Testis (tissue), 2 donors: ENCODE measurements at regions not wholly inside any gene's neighbourhood (a gene's known extent, or its start where the extent isn't known, plus 50 kb on each side); places are given as distances from the start of the nearest gene placed in this dataset.

ENCODE experiments used
- DNase-seq: peaks from one replicate; pipeline ENCODE4 v3.0.0-alpha.2; 2019
- H3K27ac ChIP-seq, 2 donors: fragments of 200-600 bp; sonication (generic); one replicate each; pipeline ENCODE4 v1.5.1; 2019
- H3K27me3 ChIP-seq: fragments of 200-600 bp; sonication (generic); one replicate; pipeline ENCODE4 v1.5.1; 2019
- H3K36me3 ChIP-seq: fragments of 200-600 bp; sonication (generic); one replicate; pipeline ENCODE4 v1.5.1; 2017; ENCODE audit warnings: low read depth; ENCODE audit errors: missing control alignments
- H3K4me1 ChIP-seq: fragments of 200-600 bp; sonication (generic); one replicate; pipeline ENCODE4 v1.5.1; 2019
- H3K4me3 ChIP-seq, 2 donors: fragments of 200-600 bp; sonication (generic); one replicate each; pipeline ENCODE4 v1.5.1; 2017 to 2019
- H3K9me3 ChIP-seq: fragments of 200-600 bp; sonication (generic); one replicate; pipeline ENCODE4 v1.5.1; 2017
- POLR2A ChIP-seq: fragments of 450-650 bp; IDR thresholded peaks from one replicate; pipeline ENCODE4 v1.6.1; 2017; ENCODE audit warnings: antibody characterized with exemption, mild to moderate bottlenecking, moderate library complexity
- WGBS, 2 donors: methylation state at CpG; one replicate each; pipeline ENCODE4 v1.1.5; 2018; 5-methylcytosine and 5-hydroxymethylcytosine counted together
- intact Hi-C: fragments of 100-400 bp; cut with DNase I; formaldehyde crosslinking; loops from one replicate; pipeline ENCODE4 v1.15.1; 2023; ENCODE audit warnings: low total_unique reads
- TF ChIP-seq, protein P1 (sequence below), 3 experiments: fragments of 450-650 bp in 2 of 3; fragments of 200-600 bp in 1 of 3; sonication (generic) in 1 of 3; IDR thresholded peaks; one replicate each; pipeline ENCODE4 v1.5.1; 2016 to 2019; ENCODE audit warnings: antibody characterized with exemption in 3 of 3, mild to moderate bottlenecking in 2 of 3, moderate library complexity in 1 of 3

DNA sequence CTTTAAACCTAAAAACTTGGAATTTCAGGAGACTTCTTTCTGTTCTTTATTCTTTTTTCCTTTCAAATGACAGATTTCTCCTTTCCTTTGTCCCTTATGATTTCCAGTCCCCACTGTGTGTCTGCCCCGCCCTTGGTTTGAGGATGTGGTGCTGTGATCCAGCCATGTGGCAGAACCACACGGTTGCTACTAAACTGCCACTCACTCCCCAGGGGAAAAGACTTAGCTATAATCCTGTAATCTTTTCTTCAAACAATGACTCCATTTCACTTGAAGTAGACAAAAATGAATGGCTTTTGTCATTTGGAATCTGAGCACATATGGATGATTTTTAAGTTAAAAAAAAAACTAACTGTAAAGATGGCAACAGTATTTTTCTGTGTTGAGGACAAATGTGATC is 76.2 kb upstream of the STAM2 start:
- H3K4me3 ChIP-seq, result no peak overlapping the region
- H3K27me3 ChIP-seq, result no peaks in the 10 kb centered on the region
- H3K9me3 ChIP-seq, result no peaks in the 10 kb centered on the region
- TF ChIP-seq, protein P1, sequence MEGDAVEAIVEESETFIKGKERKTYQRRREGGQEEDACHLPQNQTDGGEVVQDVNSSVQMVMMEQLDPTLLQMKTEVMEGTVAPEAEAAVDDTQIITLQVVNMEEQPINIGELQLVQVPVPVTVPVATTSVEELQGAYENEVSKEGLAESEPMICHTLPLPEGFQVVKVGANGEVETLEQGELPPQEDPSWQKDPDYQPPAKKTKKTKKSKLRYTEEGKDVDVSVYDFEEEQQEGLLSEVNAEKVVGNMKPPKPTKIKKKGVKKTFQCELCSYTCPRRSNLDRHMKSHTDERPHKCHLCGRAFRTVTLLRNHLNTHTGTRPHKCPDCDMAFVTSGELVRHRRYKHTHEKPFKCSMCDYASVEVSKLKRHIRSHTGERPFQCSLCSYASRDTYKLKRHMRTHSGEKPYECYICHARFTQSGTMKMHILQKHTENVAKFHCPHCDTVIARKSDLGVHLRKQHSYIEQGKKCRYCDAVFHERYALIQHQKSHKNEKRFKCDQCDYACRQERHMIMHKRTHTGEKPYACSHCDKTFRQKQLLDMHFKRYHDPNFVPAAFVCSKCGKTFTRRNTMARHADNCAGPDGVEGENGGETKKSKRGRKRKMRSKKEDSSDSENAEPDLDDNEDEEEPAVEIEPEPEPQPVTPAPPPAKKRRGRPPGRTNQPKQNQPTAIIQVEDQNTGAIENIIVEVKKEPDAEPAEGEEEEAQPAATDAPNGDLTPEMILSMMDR (IDR thresholded peaks at IDR 0.05), result no peak
- H3K36me3 ChIP-seq, result no peaks in the 10 kb centered on the region
- no peak for DNase-seq
- no peaks in the 10 kb centered on the region for H3K4me1 ChIP-seq
- no peak overlapping the region for H3K27ac ChIP-seq
- intact Hi-C loops, result no loop called here
- WGBS, 2 donors, result 84 to 85% methylated on average over 2 of the region's 2 CpGs

DNA sequence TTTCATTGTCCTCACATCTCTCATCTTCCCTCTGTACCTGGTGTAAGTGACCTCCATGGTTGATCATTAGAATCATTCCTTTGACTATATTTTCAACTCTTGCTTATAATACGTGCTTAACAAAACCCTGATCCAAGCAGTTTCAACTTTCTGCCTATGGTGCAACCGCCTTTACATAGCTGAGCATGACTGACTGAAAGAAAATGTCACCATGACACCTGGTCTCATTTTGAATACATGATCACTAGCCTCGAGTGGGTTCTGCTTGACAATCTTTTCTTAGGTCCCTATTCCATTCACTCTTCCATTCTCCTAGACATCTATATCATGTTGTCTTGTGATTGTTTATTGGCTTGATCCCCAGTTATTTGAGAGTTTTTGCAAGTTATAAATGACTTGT is 78.9 kb upstream of the STAM2 start:
- intact Hi-C loops, result no loop called here
- TF ChIP-seq, protein P1 (IDR thresholded peaks at IDR 0.05), result no peak
- TF ChIP-seq POLR2A, result no peak
- Histone ChIP-seq H3K4me1 (no peaks in the 10 kb centered on the region), H3K4me3 (no peak overlapping the region), H3K27ac (no peak overlapping the region), H3K9me3 (no peaks in the 10 kb centered on the region), H3K27me3 (no peaks in the 10 kb centered on the region), H3K36me3 (no peaks in the 10 kb centered on the region)
- WGBS, 2 donors, result 94 to 96% methylated on average over 3 of the region's 3 CpGs
- no peak for DNase-seq

DNA sequence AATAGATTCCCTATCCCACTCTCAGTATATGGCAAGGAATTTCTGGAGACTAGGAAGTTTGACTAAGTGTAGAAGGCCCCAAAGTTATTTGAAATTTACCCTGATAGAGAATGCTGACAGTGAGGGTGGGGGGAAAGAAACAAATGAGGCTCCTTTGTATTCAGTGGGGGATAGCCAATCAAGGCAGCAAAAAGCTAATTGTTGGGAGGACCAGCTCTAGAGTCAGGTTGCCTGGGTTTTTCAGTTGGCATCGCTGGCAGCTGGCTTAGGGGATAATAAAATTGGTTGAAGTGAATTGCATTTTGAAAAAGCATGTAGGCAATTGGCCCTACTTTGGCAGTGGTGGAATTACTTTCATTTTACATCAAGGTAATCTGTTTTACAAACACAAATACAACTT is 79.4 kb upstream of the STAM2 start:
- TF ChIP-seq, protein P1 (IDR thresholded peaks at IDR 0.05), result no peak
- no peak for TF ChIP-seq POLR2A
- no peaks in the 10 kb centered on the region for H3K36me3 ChIP-seq
- H3K27ac ChIP-seq, result no peak overlapping the region
- no peaks in the 10 kb centered on the region for H3K9me3 ChIP-seq
- no peaks in the 10 kb centered on the region for H3K4me1 ChIP-seq
- DNase-seq, result no peak
- H3K4me3 ChIP-seq, result no peak overlapping the region
- no peaks in the 10 kb centered on the region for H3K27me3 ChIP-seq
- WGBS, 2 donors, result 82 to 95% methylated on average over 1 of the region's 1 CpG
- intact Hi-C loops, result no loop called here

DNA sequence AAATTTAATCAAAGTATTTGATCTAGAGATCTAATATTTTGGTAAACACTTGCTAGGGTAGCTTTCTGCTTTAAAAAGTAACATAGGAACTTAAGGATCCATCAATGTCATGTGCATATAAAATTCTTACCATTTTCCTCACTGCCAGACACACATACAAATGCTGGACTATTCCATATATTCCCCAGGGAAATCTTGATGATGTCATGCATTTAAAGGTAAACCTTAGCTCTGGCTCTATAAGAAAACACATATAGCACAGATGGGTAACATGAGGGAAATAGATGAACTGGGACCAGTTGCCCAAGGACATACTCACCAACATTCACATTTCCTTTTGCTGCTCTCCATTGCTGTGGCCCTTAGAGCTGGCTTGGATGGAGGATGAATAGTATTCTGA is 79.1 kb upstream of the FMNL2 start:
- Histone ChIP-seq H3K27ac (no peak overlapping the region), H3K36me3 (no peaks in the 10 kb centered on the region)

DNA sequence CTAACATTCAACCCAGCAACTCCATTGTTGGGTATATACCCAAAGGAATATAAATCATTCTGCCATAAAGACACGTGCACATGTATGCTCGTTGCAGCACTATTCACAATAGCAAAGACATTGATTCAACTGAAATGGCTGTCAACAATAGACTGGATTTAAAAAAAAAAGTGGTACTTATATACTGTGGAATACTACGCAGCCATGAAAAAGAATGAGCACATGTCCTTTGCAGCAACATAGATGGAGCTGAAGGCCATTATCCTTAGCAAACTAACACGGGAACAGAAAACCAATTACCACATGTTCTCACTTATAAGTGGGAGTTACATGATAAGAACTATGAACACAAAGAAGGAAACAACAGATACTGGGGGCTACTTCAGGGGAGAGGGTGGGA is 74.0 kb upstream of the FMNL2 start:
- WGBS, 2 donors, result 79 to 83% methylated on average over 4 of the region's 4 CpGs
- H3K4me3 ChIP-seq, result no peak overlapping the region
- no peaks in the 10 kb centered on the region for H3K9me3 ChIP-seq
- TF ChIP-seq, protein P1 (IDR thresholded peaks at IDR 0.05), result no peak
- TF ChIP-seq POLR2A, result no peak
- H3K4me1 ChIP-seq, result no peaks in the 10 kb centered on the region
- H3K36me3 ChIP-seq, result no peaks in the 10 kb centered on the region
- H3K27ac ChIP-seq, result no peak overlapping the region
- DNase-seq, result no peak
- H3K27me3 ChIP-seq, result no peaks in the 10 kb centered on the region
- intact Hi-C loops, result no loop called here

More for the DNA sequence above, 79.1 kb upstream of the FMNL2 start:
- TF ChIP-seq POLR2A, result no peak
- TF ChIP-seq, protein P1 (IDR thresholded peaks at IDR 0.05), result no peak
- Histone ChIP-seq H3K4me1 (no peaks in the 10 kb centered on the region), H3K9me3 (no peaks in the 10 kb centered on the region), H3K27me3 (no peaks in the 10 kb centered on the region), H3K4me3 (no peak overlapping the region)
- no peak for DNase-seq
- intact Hi-C loops, result no loop called here
